CD14-positive monocyte (primary cell): ENCODE measurements at regions not wholly inside any gene's neighbourhood (a gene's known extent, or its start where the extent isn't known, plus 50 kb on each side); places are given as distances from the start of the nearest gene placed in this dataset.

Experiments
- DNase-seq, 3 donors: peaks; one replicate each; pipeline ENCODE4 v3.0.0-alpha.2; 2011 to 2022
- H2AFZ ChIP-seq: 2 replicates; pipeline ENCODE4 v1.6.0; 2012; ENCODE audit warnings: mild to moderate bottlenecking, low read depth, low read length, inconsistent platforms; ENCODE audit not compliant: insufficient read depth, poor library complexity, severe bottlenecking
- H3K27ac ChIP-seq, 2 donors: 1 replicate in 1 of 2; 2 replicates in 1 of 2; pipeline ENCODE4 v1.5.1; 2012 to 2013; ENCODE audit warnings: low read length in 2 of 2, control low read depth in 1 of 2, inconsistent platforms in 1 of 2, low read depth in 1 of 2, mild to moderate bottlenecking in 1 of 2
- H3K27me3 ChIP-seq, 2 donors: one replicate each; pipeline versions ENCODE4 v1.6.0 to v1.6.1; 2011 to 2013; ENCODE audit warnings: low read length in 2 of 2; ENCODE audit not compliant: control insufficient read depth in 2 of 2, insufficient read depth in 2 of 2
- H3K36me3 ChIP-seq, 2 donors: replicated peaks in 1 of 2; 1 replicate in 1 of 2; 2 replicates in 1 of 2; pipeline versions ENCODE4 v1.5.1 to v1.6.1; 2012 to 2013; ENCODE audit warnings: low read length in 2 of 2, control low read depth in 1 of 2, inconsistent platforms in 1 of 2, mild to moderate bottlenecking in 1 of 2; ENCODE audit not compliant: insufficient read depth in 2 of 2, control insufficient read depth in 1 of 2
- H3K4me1 ChIP-seq, 2 donors: 1 replicate in 1 of 2; 2 replicates in 1 of 2; pipeline versions ENCODE4 v1.5.1 to v1.6.1; 2012 to 2013; ENCODE audit warnings: low read length in 2 of 2, control low read depth in 1 of 2, inconsistent platforms in 1 of 2, mild to moderate bottlenecking in 1 of 2, moderate library complexity in 1 of 2; ENCODE audit not compliant: insufficient read depth in 2 of 2, control insufficient read depth in 1 of 2
- H3K4me2 ChIP-seq: replicated peaks from 2 replicates; pipeline ENCODE3; 2012; ENCODE audit warnings: low read length, moderate library complexity, mild to moderate bottlenecking; ENCODE audit not compliant: poor library complexity, severe bottlenecking; ENCODE audit errors: extremely low read depth
- H3K4me3 ChIP-seq, 3 experiments: fragments of 200-600 bp in 1 of 3; sonication (generic) in 1 of 3; replicated peaks in 1 of 3; 1 replicate in 2 of 3; 2 replicates in 1 of 3; pipeline ENCODE4 v1.5.1; 2011 to 2013; ENCODE audit warnings: low read length in 3 of 3, mild to moderate bottlenecking in 3 of 3, control low read depth in 2 of 3, low read depth in 2 of 3, inconsistent platforms in 1 of 3, moderate library complexity in 1 of 3
- H3K79me2 ChIP-seq: 2 replicates; pipeline ENCODE4 v1.6.0; 2012; ENCODE audit warnings: mild to moderate bottlenecking, control low read depth, inconsistent platforms, low read length, moderate library complexity; ENCODE audit not compliant: insufficient read depth
- H3K9ac ChIP-seq: 2 replicates; pipeline ENCODE4 v1.6.0; 2017; ENCODE audit warnings: low read length, mild to moderate bottlenecking; ENCODE audit not compliant: insufficient read depth, poor library complexity, severe bottlenecking
- H3K9me3 ChIP-seq, 2 donors: replicated peaks in 1 of 2; 1 replicate in 1 of 2; 2 replicates in 1 of 2; pipeline versions ENCODE4 v1.5.1 to v1.6.1; 2012 to 2013; ENCODE audit warnings: low read length in 2 of 2, control low read depth in 1 of 2; ENCODE audit not compliant: control insufficient read depth in 1 of 2, insufficient read depth in 1 of 2
- H4K20me1 ChIP-seq: 2 replicates; pipeline ENCODE4 v1.6.0; 2012; ENCODE audit warnings: mild to moderate bottlenecking, low read length, control low read depth, moderate library complexity; ENCODE audit not compliant: insufficient read depth
- H3K27ac Mint-ChIP-seq, 7 donors: one replicate each; pipeline ENCODE4 v1.8.0; 2020; ENCODE audit warnings: mild to moderate bottlenecking in 7 of 7, mixed read lengths in 7 of 7, moderate library complexity in 6 of 7, inconsistent platforms in 2 of 7
- H3K27me3 Mint-ChIP-seq, 3 donors: one replicate each; pipeline ENCODE4 v1.8.0; 2021 to 2022; ENCODE audit warnings: low read depth in 3 of 3, mild to moderate bottlenecking in 3 of 3, mixed read lengths in 3 of 3, moderate library complexity in 3 of 3, inconsistent platforms in 1 of 3
- H3K36me3 Mint-ChIP-seq, 2 donors: one replicate each; pipeline ENCODE4 v1.8.0; 2020; ENCODE audit warnings: mixed read lengths in 2 of 2, inconsistent platforms in 1 of 2, mild to moderate bottlenecking in 1 of 2
- H3K4me1 Mint-ChIP-seq: one replicate; pipeline ENCODE4 v1.8.0; 2020; ENCODE audit warnings: mild to moderate bottlenecking, mixed read lengths
- H3K4me3 Mint-ChIP-seq, 2 donors: one replicate each; pipeline ENCODE4 v1.8.0; 2020; ENCODE audit warnings: mild to moderate bottlenecking in 2 of 2, mixed read lengths in 2 of 2, moderate library complexity in 1 of 2
- H3K9me3 Mint-ChIP-seq, 7 donors: one replicate each; pipeline ENCODE4 v1.8.0; 2020 to 2022; ENCODE audit warnings: mixed read lengths in 7 of 7, mild to moderate bottlenecking in 6 of 7, moderate library complexity in 6 of 7, inconsistent platforms in 2 of 7
- WGBS: methylation state at CpG from one replicate; pipeline ENCODE4 v1.1.5; 2013; ENCODE audit warnings: missing lambda C conversion rate; ENCODE audit not compliant: insufficient coverage; 5-methylcytosine and 5-hydroxymethylcytosine counted together
- intact Hi-C, 2 donors: fragments of 100-400 bp; cut with micrococcal nuclease; formaldehyde crosslinking; loops; one replicate each; pipeline versions ENCODE4 v1.15.0 to v1.15.1; 2023
- TF ChIP-seq, protein P1 (sequence below): fragments of 200-600 bp; IDR thresholded peaks from one replicate; pipeline ENCODE4 v1.8.0; 2022; ENCODE audit warnings: antibody characterized with exemption, mild to moderate bottlenecking

DNA sequence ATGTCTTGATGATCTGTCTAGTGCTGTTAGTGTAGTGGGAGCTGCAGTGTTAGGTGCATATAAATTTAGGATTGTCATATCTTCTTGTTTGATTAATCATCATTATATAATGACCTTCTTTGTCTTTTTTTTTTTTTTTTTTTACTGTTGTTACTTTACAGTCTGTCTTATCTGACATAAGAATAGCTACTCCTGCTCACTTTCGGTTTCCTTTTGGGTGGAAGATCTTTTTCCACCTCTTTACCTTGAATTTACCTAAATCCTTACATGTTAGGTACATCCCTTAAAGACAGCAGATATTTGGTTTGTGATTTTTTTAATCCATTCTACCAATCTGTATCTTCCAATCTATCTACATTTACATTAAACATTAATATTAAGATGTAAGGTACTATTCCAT lies 113.6 kb upstream of the PCLO start:
- Mint-ChIP-seq H3K4me3 (no peak overlapping the region), H3K9me3 (peaks cover 0 to 5% (median 0%) of the 10 kb centered on the region in 7 donors), H3K27ac (no peak overlapping the region), H3K36me3 (no peaks in the 10 kb centered on the region), H3K4me1 (no peaks in the 10 kb centered on the region), H3K27me3 (peaks cover 0 to 1% (median 0%) of the 10 kb centered on the region in 3 donors)
- H3K27me3 ChIP-seq: no peaks in the 10 kb centered on the region
- no CpG with 5 or more reads among the region's 1 CpG for WGBS
- no peak for DNase-seq
- TF ChIP-seq, protein P1, sequence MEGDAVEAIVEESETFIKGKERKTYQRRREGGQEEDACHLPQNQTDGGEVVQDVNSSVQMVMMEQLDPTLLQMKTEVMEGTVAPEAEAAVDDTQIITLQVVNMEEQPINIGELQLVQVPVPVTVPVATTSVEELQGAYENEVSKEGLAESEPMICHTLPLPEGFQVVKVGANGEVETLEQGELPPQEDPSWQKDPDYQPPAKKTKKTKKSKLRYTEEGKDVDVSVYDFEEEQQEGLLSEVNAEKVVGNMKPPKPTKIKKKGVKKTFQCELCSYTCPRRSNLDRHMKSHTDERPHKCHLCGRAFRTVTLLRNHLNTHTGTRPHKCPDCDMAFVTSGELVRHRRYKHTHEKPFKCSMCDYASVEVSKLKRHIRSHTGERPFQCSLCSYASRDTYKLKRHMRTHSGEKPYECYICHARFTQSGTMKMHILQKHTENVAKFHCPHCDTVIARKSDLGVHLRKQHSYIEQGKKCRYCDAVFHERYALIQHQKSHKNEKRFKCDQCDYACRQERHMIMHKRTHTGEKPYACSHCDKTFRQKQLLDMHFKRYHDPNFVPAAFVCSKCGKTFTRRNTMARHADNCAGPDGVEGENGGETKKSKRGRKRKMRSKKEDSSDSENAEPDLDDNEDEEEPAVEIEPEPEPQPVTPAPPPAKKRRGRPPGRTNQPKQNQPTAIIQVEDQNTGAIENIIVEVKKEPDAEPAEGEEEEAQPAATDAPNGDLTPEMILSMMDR: no peak
- no peaks in the 10 kb centered on the region for H3K4me1 ChIP-seq
- no peaks in the 10 kb centered on the region for H4K20me1 ChIP-seq
- no peak overlapping the region for H2AFZ ChIP-seq
- no peak overlapping the region for H3K9ac ChIP-seq
- H3K4me2 ChIP-seq: no peak overlapping the region
- H3K9me3 ChIP-seq: peaks cover 0 to 6% of the 10 kb centered on the region in 2 donors
- intact Hi-C loops: no loop called here
- H3K79me2 ChIP-seq: no peaks in the 10 kb centered on the region
- no peak overlapping the region for H3K4me3 ChIP-seq
- H3K36me3 ChIP-seq: no peaks in the 10 kb centered on the region
- H3K27ac ChIP-seq: no peak overlapping the region

- Histone ChIP-seq H3K4me2 (no peak overlapping the region), H2AFZ (no peak overlapping the region), H3K79me2 (no peaks in the 10 kb centered on the region), H3K36me3 (no peaks in the 10 kb centered on the region), H3K27ac (no peak overlapping the region), H3K27me3 (no peaks in the 10 kb centered on the region), H4K20me1 (no peaks in the 10 kb centered on the region), H3K9ac (no peak overlapping the region), H3K4me1 (no peaks in the 10 kb centered on the region), H3K4me3 (no peak overlapping the region), H3K9me3 (peaks cover 0 to 3% of the 10 kb centered on the region in 2 donors)
- DNase-seq: no peak
- no peaks in the 10 kb centered on the region for H3K36me3 Mint-ChIP-seq
- H3K4me3 Mint-ChIP-seq: no peak overlapping the region
- peaks cover 0 to 1% (median 0%) of the 10 kb centered on the region in 3 donors for H3K27me3 Mint-ChIP-seq
- H3K27ac Mint-ChIP-seq: no peak overlapping the region
- intact Hi-C loops: no loop called here
- peaks cover 0 to 2% (median 0%) of the 10 kb centered on the region in 7 donors for H3K9me3 Mint-ChIP-seq
- H3K4me1 Mint-ChIP-seq: no peaks in the 10 kb centered on the region
- TF ChIP-seq, protein P1: no peak
Observed at GRCh38 chr7:83273699-83274098, 111.0 kb upstream of the PCLO start.
